GM20000 (cell line): ENCODE measurements at regions not wholly inside any gene's neighbourhood (a gene's known extent, or its start where the extent isn't known, plus 50 kb on each side); places are given as distances from the start of the nearest gene placed in this dataset.

Experiments
- DNase-seq: peaks from one replicate; pipeline ENCODE4 v3.0.0; 2012; ENCODE audit warnings: low spot score
- TF ChIP-seq, protein P1 (sequence below): IDR thresholded peaks from 2 replicates; pipeline ENCODE4 v1.5.1; 2012; ENCODE audit warnings: mild to moderate bottlenecking, control low read depth; ENCODE audit errors: extremely low read depth, missing control alignments

DNA sequence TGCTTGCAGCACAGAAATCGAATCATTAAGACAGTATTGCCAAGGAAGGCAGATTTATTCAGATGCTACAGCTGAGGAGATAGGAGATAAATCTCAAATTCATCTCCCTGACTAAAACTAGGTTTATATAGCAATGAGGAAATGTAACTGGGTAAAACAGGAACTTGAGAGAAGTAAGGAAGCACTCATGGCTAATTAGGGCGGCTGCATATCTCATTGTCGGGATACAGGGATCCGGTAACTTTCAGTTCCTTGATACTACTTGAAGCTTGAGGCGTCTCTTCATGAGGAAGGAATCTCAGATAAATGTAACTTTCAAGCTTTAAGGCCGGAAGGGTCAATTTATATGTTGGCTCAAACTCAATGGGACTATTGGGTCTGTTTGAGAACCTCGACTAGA is 129.2 kb upstream of the WDR1 start:
- no peak for DNase-seq
- TF ChIP-seq, protein P1, sequence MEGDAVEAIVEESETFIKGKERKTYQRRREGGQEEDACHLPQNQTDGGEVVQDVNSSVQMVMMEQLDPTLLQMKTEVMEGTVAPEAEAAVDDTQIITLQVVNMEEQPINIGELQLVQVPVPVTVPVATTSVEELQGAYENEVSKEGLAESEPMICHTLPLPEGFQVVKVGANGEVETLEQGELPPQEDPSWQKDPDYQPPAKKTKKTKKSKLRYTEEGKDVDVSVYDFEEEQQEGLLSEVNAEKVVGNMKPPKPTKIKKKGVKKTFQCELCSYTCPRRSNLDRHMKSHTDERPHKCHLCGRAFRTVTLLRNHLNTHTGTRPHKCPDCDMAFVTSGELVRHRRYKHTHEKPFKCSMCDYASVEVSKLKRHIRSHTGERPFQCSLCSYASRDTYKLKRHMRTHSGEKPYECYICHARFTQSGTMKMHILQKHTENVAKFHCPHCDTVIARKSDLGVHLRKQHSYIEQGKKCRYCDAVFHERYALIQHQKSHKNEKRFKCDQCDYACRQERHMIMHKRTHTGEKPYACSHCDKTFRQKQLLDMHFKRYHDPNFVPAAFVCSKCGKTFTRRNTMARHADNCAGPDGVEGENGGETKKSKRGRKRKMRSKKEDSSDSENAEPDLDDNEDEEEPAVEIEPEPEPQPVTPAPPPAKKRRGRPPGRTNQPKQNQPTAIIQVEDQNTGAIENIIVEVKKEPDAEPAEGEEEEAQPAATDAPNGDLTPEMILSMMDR = no peak

DNA sequence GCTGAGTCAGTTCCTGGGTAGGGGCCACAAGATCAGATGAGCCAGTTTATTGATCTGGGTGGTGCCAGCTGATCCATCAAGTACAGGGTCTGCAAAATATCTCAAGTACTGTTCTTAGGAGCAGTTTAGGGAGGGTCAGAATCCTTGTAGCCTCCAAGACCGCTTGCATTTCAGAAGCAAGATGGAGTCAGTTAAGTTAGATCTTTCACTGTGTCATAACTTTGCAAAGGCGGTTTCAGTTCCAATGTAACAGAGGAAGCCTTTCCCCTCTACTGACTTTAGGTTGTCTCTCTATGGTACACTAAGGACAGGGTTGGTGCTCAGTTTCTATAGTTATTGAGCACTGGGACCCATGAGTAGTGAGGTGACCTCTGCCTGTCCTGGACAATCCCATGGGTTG is 127.3 kb upstream of the WDR1 start:
- DNase-seq = no peak
- TF ChIP-seq, protein P1 = no peak

DNA sequence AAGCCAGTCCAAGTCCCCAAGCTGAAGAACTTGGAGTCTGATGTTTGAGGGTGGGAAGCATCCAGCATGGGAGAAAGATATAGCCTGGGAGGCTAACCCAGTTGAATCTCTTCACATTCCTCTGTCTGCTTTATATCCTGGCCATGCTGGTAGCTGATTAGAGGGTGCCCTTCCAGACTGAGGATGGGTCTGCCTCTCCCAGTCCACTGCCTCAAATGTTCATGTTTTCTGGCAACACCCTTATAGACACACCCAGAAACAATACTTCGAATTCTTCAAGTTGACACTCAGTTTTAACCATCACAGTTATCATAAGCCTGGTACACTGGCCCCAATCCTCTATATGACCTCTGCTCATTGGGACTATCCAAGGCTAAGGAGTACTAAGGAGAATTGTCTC is 124.1 kb upstream of the WDR1 start:
- DNase-seq = no peak

DNA sequence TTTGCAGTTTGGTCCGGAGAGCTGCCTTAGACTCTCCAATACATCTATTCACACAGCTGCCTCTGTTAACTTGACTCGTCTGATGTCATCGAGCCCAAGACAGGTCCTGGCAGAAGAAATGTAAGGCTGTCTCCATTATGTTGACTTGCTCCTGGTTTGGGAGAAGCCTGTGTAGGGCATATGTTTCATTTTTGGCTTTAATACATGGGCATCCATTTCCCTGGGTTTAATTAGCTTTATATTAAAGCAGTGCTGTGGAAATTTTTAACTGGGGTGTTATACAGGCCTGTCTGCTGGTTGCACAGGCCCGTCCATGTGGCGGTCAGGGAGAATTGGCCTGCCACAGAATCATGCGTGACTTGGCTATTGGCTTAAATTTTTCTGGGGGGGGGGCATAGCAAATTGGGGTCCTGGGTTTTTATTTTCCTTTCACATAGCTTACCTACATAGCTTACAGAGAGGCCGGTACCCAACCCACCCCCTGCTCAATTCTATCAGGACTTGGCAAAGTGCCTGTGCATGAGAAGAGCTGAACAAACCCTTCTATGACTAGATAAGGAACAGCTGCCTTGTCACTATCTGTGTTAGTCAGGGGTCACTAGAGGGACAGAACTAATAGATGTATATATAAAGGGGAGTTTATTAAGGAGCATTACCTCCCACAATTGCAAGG is 123.5 kb upstream of the WDR1 start:
- TF ChIP-seq, protein P1 = no peak
- DNase-seq = no peak

More for the DNA sequence above, 124.1 kb upstream of the WDR1 start:
- TF ChIP-seq, protein P1 = no peak

DNA sequence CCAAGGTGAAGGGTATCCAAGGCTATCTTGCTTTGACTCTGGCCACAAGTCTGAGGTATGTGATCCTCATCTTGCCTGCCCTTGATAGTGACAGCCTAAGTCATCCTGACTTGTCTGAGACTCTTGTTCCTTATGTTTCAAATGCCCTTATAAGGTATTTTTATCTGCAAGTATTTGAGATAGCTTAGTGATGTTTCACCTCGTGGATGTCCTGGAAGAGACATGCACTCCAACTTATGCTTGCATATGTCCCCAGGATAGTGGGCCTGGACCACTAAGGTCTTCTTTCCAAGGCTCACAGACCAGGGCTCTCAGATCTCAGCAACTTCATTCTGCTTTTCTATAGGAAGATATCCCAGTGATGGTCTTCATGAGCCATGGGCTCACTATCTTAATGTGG is 120.5 kb upstream of the WDR1 start:
- TF ChIP-seq, protein P1 = no peak
- DNase-seq = no peak

DNA sequence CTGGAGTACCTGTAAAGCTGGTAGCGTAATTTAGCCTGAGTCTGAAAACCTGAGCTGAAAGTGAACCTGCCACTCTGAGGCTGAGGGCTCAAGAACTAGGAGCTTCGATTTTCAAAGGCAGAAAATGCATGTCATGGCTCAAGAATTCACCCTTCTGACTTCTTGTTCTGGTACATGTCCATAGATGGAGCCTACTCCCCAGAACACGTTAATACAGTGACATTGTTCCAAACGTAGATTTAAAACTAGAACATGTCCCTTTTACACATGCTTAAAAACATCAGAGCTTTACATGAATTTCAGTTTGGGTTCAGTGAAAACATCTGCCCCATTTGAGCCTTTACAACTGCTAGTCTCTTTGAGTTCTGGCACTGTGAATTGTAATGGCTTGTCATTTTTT is 115.5 kb upstream of the WDR1 start:
- TF ChIP-seq, protein P1 = no peak

DNA sequence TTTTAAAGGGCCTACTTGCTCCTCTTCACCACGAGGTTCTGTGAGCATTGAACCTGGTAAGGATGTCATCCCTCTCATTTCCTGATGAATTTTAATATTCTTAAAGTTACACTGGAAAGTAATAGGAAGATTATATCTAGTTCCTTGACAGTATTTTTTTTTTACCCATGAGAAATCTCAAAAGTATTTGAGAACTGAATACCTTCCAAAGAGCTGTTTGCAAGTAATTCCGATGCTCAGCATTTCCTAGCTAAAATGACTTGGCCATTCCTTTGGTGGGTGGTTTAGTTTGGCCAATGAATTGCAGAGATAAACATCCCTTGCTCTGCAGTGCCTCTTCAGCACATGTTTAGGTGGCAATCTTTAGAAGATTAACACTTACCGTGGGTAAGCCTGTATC is 110.2 kb upstream of the WDR1 start:
- DNase-seq = no peak
- TF ChIP-seq, protein P1 = no peak

More for the DNA sequence above, 115.5 kb upstream of the WDR1 start:
- DNase-seq = no peak
